Lung microvascular endothelial cell (primary cell): ENCODE measurements at regions not wholly inside any gene's neighbourhood (a gene's known extent, or its start where the extent isn't known, plus 50 kb on each side); places are given as distances from the start of the nearest gene placed in this dataset.
A peak's percentile ranks its signal among the peaks of the same experiment; 100 is the strongest.
"Not testable (repeated sequence)": the region's sequence is repeated elsewhere in the genome, so short reads cannot be mapped to it uniquely, and the experiment has no call there.

Source experiments
- DNase-seq, 2 donors: peaks; one replicate each; pipeline versions ENCODE4 v3.0.0 to v3.0.0-alpha.2; 2010; ENCODE audit warnings: low read depth in 2 of 2

DNA sequence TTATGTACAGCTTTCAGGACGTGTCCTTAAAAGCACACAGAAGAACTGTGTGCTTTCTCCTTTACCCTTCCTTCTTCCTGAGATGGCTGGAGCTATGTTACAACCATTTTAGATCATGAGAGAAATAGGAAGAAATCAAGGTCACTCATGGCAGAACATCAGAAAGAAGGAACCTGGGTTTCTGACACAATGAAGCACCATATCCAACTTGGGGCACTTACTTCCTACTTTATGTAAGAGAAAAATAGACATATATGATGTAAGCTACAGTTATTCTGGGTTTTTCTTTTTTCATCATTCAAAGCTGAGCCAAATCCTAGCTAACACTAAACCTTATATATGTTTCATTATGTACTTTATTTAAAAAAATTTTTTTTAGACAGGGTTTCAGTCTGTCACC lies 79.5 kb downstream of the FAM161A start:
- no peak for DNase-seq

DNA sequence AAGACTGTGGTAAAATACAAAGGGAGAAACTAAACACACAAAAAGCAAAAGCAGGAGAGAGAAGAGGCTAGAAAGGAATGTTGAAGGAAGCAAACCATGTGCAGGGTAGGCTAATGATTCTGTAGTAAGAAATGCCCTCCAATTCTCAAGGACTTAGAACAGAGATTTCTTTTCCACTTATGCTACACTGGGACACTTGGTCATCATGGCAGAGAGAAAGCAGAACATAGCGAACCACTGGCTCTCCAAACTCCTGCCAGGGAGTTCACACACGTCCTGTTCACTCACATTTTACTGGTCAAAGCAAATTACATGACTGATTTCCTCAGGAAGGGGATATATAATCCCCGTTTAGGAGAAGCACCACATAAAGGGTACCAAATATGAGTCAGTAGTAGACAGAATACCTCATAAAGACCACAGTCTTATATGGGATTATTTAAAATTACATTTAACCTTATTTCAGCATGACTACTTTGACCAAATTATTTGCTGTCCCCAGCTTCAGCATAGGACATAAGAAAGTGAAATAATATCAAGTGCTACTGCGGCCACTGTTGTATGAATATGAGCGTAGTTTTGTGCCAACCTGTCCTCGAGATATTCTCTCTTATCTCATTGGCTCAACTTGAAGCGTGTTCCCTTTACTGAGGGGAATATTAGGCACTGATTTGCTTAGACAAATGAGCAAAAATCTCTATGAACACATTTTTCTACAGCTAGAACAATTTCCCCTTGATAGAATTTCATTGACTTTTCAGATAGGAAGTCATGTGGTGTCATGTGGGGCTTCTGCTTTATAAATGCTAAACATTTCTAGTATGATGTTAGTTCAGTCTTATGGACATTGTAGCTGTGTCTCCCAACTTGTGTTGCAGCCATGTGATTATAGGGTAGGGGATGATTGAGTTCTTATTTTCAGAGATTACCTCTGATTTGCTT lies 81.7 kb downstream of the FAM161A start:
- DNase-seq, result no peak

DNA sequence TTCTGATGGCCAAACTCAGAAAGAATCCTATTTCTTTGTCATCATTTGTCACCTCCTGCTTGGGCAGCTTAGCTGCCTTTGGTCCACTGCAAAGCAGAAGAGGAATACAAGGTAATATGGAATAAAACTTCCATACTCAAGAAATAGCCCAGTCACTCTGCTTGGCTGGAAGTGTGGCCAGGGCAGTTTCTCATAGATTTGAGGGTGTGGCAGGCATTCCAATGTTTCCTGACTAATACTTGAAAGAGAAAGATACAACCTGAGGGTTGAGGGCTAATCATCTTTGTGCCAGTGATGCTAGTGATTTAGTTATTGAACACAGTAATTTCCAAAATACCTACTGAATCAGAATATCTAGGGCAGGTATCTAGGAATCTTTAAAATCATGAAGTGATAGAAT lies 83.1 kb downstream of the FAM161A start:
- DNase-seq, result no peak

DNA sequence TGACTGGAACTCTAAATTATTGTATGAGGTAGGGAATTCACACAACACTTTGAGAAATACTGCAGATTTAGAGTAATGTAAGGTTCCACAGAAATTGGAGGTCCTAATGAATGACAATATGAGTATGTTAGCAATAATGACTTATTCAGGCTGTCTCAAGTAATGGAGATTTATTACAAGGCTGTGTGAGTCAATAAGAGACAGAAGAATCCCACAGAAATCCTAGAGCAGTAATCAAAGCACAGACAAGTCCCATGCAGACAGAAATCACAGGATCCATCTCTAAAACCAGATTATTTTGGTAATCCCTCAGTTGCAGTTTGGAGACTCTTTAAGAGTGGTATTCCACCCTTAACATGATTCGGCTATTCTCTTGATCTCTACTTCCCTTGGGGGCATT lies 83.6 kb downstream of the FAM161A start:
- DNase-seq, result no peak

DNA sequence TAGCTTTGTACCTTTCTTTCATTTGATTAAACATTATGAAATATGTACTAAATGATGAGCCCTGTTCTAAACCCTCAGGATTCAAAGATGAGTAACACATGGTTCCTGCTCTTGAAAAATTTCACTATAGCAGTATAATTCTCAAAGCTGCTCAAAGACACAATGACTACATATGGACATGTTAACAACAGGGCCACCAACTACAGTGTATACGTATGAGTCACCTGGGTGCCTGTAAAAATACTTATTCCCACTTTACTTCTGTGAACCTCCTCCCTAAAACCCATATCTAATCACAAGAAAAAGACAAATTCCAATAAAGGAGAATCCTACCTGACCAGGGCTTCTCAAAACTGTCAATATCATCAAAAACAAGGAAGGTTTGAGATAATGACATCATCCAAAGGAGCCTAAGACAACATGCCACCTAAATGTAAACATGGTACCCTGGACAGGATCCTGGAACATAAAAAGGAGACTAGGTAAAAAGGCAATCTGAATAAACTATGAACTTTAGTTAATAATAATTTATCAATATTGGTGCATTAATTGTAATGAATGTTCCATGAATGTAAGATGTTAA lies 84.7 kb downstream of the FAM161A start:
- no peak for DNase-seq

DNA sequence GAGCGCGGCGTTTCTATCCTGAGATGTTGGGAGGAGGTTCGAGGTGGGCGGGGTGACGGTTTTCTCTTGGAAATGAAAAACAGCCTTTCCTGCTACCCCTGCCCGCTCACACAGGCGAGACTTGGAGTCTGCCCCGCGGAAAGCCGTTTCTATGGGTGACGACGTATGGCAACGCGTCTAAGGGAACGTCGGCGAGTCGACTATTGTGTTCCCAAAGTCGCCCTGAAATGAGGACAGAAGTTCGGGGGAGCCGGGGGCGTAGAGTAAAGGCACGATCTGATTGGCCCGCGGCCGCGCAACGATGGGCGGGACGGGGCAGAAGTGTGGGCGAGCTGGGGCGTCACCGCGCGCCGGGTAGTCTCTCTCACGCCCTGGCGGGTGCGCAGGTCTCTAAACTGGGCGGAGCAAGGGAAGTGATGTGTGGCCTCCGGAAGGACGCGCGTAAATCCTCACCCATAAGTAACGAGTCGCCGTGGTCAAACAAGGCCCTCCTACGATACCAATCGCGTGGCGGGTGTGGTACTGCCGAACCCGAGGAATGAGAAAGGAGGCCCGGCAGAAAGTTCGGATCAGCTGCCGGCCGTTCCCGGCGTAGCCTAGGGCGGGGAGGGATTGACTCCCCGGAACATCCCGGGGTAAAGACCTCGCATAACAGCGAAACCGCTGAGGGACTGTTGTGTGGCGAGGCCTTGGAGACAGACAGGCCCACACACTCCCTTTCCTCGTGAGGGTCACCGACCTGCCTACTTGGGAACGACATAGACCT lies 89.6 kb downstream of the FAM161A start:
- peak; percentile 99 to 100 for DNase-seq

DNA sequence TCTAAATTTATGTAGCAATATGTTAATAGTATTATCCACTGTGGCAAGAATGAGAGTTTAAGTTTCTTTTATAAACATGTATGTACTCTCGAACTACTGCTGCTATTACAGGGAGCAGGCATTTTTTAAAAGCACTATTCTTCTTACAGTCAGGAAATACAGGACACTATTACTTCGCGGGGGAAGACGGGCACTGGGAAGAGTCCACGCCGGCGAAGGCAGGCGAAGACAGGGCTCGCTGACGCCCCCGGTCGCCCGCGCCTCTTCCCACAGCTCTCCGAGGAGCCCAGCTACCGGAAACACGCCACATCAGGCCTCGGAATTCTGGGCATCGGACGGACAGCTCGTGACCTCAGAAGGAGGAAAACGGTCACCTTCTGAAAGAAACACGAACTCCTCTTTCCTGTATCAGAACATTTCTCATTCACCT lies 90.2 kb downstream of the FAM161A start:
- DNase-seq, result peak in 1 of 2 donors; percentile 90

DNA sequence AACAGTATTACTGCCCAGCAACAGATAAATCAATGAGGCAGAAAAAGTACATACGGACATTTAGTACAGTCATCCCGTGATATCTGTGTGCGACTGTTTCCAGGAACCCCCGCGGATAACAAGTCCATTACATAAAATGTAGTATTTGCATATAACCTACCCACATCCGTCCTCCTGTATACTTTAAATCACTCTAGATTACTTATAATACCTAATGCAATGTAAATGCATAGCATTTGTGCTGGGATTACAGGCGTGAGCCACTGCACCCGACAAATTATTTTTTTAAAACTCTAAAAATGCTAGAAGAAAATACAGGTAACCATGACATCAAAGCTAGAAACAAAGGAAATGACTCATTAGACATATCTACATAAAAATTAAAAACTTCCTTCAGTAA lies 91.6 kb downstream of the FAM161A start:
- peak; percentile 2 to 4 for DNase-seq

DNA sequence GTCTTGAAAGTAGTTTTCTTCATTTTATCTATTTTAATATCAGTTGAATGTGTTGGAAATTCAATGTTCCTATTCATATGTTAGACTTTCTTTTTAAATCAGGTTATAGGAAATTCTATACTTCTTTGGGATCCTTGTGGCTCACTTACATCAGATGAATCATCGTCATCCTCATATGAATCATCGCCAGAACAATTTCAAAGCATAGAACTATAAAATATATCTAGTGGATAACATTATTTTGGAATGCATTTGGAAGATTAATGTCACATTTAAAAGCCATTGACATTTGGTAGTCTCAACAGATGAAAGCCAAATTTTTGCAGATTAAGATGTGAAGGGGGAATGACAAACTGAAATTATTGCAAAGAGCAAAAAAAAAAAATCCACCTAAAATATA lies 94.1 kb downstream of the FAM161A start:
- peak in 1 of 2 donors; percentile 41 for DNase-seq

DNA sequence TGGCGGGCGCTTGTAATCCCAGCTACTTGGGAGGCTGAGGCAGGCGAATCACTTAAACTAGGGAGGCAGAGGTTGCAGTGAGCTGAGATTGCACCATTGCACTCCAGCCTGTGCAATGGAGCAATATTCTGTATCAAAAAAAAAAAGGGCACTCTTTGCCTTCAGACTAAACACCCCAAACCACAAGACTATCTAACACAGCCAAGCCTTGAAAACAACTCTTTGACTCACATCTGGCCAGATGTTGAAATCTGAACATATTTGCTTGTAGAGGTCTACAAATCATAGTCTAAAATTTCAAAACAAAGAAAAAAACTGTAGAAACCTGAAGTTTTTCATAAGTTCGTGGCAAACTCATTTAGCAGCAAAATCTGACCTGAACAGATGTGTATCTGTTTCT lies 94.9 kb downstream of the FAM161A start:
- DNase-seq, result no peak

DNA sequence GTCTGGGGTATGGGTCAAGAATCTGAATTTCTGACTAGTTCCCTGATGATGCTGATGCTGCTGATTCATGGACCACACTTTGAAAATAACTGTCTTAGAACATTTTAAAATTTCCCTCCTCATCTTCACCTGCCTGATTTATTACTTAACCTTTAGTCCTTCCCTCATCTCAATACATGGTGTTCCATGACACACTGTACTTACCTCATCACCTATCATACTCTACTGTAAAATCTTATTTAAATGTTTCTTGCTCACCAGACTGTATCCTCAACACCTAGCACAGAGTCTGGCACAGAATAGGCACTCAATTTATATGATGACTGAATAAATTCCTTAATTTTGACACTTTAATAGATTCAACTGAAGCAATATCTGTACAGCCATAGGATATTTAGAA lies 95.7 kb downstream of the FAM161A start:
- DNase-seq, result no peak

DNA sequence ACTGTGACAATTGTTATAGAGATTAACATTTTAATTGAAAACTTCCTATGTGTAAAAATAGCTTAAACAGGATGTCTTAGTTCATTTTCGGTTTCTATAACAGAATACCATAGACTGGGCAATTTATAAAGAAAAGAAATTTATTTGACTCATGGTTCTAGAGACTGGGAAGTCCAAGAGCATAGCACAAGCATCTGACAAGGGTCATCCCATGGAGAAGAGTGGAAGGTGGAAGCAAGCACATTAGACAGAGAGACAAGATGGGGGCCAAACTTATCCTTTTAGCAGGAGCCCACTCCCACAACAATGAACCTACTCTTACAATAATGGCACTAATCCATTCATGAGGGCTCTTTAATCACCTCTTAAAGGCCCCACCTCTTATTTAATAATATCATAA lies 100.3 kb downstream of the FAM161A start:
- no peak for DNase-seq

DNA sequence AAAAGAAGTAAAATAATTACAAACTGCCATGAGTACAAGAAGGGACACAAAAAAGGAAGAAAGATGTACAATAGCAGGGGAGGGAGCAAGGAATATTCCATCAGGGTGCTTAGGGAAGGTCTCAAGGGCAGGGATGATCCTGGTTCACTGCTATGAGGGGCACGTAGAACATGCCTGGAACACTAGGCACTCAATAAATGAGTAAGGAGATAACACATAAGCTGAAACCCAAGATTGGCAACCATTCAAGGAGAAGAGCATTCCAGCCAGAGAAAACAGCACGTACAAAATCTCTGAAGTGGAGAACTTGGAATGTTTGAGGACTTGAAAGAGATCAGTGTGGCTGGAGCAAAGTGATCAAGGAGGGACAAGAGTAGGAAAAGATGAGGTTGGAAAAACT lies 103.2 kb downstream of the FAM161A start:
- DNase-seq, result no peak

DNA sequence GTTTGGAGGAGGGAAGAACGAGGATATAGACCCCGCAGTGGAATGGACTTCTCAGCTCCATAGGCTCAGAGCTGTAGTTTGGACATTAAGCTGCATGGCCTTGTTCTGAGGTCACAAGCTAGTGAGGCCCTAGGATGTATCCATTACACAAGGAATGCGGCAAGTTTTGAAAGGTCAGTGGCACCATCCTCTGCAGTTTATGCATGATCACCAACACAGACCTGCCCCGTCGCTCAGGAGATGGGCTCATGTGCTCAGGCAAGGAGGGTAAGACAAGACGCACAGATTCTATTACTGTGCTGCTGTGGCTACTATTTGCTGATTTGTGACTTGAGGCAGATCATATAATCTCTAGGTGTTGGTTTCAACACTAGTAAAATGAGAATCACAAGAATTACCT lies 110.9 kb downstream of the FAM161A start:
- DNase-seq, result no peak

DNA sequence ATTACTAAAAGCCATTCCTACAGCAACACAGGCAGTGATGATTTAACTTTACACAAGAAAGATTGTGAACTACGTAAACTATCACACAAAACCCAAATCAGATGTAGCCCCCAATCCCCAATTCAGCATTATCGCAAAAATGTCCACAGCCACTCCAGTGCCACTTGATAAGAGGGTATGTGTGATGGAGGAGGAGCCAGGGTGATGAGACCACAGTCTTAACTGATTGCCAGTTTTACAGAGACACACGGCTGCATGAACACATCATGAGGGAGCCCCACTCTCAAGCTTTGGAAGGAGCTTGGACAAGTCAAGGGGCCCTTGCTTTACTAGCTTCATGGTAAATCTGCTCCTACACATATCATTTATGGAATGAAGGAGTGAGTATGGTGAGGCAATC lies 116.0 kb downstream of the FAM161A start:
- DNase-seq, result no peak

DNA sequence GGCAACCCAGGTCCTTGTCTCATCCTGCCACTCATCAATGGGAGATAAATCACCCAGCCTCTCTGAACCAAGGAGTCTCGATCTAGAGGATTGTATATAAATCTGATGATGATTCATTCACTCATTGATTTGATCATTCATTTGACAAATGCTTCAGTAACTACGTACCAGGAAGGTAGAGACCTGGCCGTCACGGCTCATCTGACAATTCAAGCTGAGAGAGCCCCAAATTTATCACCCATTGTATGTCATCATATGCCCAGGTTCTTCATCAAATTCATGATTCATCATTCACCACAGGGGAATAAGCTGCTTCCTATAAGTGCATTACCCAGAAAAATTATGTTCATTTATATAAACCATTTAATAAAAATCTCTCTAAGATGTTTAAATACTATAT lies 116.9 kb downstream of the FAM161A start:
- DNase-seq, result no peak

DNA sequence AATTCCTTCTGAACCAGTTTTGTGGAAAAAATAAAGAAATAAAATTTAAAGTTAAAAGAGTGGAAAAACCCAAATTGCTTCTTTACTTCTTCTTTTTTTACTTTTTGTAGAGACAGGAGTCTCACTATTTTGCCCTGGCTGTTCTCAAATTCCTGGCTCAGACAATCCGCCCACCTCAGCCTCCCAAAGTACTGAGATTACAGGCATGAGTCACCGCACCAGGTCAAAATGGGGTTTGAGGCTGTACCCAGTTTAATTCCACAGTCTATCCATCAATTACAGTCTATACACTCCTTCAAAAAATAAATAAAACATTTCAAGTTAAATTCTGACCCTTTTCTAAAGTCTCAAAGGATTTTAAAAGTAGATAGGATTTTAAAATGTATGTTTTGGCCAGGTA lies 120.3 kb downstream of the FAM161A start:
- DNase-seq, result no peak

DNA sequence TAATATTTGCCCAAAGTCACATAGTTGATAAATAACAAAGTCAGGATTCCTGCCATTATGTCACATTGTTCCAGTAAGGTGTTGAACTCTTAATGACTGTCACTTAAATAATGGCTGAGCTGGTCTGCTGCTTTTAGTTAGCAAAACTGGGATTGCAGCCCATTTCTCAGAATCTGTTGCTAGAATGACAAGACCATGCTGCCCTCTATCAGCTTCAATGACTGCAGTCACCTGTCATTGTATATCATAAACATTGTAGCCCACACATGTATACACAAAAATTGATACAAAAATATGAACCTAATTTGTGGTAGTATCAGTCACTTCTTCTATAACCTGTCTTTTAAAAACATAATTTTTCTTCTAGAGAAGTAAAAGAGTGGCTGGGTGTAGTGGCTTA lies 121.1 kb downstream of the FAM161A start:
- no peak for DNase-seq

DNA sequence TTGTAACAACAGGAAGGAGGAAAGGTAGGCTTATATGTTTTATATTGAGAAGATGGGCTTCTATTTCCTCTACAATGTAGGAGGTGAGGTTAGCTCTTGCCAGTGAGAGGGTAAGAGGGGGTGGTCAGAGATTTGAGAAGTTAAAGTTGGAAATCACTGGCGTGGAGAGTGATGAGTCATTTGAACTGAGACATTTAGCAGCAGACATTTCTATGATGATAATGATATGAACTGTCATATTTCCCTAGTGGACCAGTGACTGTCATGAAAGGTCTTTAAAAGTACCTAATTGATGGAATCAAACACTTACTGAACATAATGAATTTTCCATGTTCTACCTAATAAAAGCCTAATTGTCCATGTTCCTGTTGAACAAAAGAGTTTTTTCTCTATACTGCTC lies 126.1 kb downstream of the FAM161A start:
- no peak for DNase-seq

DNA sequence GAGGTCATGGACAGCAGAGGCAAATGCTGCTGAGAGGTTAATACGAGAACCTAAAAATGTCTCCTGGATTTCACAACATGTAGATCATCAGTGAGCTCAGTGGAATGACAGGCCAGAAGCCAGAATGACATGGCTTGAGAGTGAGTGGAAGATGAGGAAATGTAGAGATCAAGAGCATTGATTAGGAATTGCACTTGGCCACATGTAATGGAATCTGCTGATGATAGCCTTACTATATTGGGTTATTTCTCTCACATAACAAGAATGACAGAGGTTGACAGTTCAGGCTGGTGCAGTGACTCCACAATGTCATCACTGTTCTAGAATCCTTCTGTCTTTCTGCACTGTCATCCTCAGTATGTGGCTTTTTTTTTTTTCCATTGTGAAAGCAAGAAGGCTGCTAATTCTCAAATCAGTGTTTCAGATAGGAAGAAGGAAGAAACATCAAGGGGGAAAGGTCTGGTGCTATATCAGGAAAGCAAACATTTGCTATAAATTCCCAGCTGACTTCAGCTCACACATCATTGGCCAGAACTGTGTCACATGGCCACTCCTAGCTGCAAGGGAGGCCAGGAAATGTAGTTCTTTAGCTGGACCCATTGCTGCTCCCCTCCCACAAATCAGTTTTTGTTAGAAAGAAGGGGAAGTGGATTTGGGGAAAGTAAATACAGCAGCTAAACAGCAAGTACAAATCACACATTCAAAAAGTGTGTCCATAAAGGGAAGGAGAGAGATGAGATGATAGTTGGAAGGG lies 127.2 kb downstream of the FAM161A start:
- no peak for DNase-seq

DNA sequence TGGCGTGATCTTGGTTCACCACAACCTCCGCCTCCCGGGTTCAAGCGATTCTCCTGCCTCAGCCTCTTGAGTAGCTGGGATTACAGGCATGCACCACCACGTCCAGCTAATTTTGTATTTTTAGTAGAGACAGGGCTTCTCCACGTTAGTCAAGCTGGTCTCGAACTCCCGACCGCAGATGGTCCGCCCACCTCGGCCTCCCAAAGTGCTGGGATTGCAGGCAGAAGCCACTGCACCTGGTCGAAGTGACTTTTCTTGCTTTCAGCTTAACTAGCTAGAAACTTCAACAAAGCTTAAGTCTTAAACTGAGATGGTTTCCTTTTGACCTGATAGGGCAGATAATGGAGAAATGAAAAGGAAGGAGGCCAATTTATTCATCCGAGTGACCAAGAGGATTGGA lies 130.5 kb downstream of the FAM161A start:
- DNase-seq, result not testable (repeated sequence)

DNA sequence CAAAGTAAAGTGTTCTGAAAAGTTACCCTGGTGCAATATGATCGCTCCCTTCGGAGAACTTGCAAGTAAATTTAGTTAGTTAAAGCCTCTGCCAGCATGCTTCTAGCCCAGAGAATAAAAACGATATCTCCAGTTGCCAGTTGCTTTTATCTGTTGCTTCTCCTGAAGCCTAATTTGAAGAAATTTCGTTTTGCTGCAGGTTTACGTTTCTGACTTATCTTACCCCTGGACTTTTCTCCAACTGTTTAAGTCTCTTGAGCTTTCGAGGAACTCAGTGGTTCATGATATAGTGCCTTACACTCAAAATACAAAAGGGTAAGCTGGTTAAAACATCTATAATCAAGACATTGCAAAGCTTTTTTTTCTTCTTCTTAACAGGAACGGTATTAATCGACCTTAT lies 131.1 kb downstream of the FAM161A start:
- DNase-seq, result no peak
